Fibroblast of lung (primary cell): ENCODE measurements at regions not wholly inside any gene's neighbourhood (a gene's known extent, or its start where the extent isn't known, plus 50 kb on each side); places are given as distances from the start of the nearest gene placed in this dataset.

Source experiments
- DNase-seq, 2 donors: peaks; one replicate each; pipeline versions ENCODE4 v3.0.0 to v3.0.0-alpha.2; 2010; ENCODE audit warnings: low read depth in 2 of 2
- H2AFZ ChIP-seq: 2 replicates; pipeline ENCODE4 v1.5.1; 2012; ENCODE audit warnings: low read length, control low read depth, inconsistent platforms
- H3K27ac ChIP-seq: 2 replicates; pipeline ENCODE4 v1.5.1; 2011; ENCODE audit warnings: low read length, control low read depth; ENCODE audit not compliant: insufficient read depth
- H3K27me3 ChIP-seq: 2 replicates; pipeline ENCODE4 v1.5.1; 2011; ENCODE audit warnings: mild to moderate bottlenecking, low read length; ENCODE audit not compliant: control insufficient read depth, insufficient read depth
- H3K36me3 ChIP-seq: 2 replicates; pipeline ENCODE4 v1.5.1; 2011; ENCODE audit warnings: low read length; ENCODE audit not compliant: control insufficient read depth, insufficient read depth
- H3K4me1 ChIP-seq: 2 replicates; pipeline ENCODE4 v1.5.1; 2011; ENCODE audit warnings: low read length; ENCODE audit not compliant: control insufficient read depth, insufficient read depth; ENCODE audit errors: extremely low read depth
- H3K4me2 ChIP-seq: 2 replicates; pipeline ENCODE4 v1.5.1; 2011; ENCODE audit warnings: low read length, control low read depth; ENCODE audit not compliant: insufficient read depth; ENCODE audit errors: extremely low read depth
- H3K4me3 ChIP-seq, 4 experiments: fragments of 200-600 bp in 1 of 4; sonication (generic) in 1 of 4; replicated peaks in 1 of 4; 2 replicates each; pipeline ENCODE4 v1.5.1; 2011 to 2016; ENCODE audit warnings: low read length in 4 of 4, low read depth in 3 of 4, mild to moderate bottlenecking in 3 of 4, control low read depth in 2 of 4, inconsistent platforms in 1 of 4, mixed read lengths in 1 of 4; ENCODE audit not compliant: insufficient read depth in 1 of 4; ENCODE audit errors: control extremely low read depth in 1 of 4
- H3K79me2 ChIP-seq: 2 replicates; pipeline ENCODE4 v1.5.1; 2012; ENCODE audit warnings: mild to moderate bottlenecking, low read length, inconsistent platforms; ENCODE audit not compliant: control insufficient read depth, insufficient read depth
- H3K9ac ChIP-seq: 2 replicates; pipeline ENCODE4 v1.5.1; 2011; ENCODE audit warnings: mild to moderate bottlenecking, low read length, control low read depth; ENCODE audit not compliant: insufficient read depth
- H3K9me3 ChIP-seq: 2 replicates; pipeline ENCODE4 v1.5.1; 2012; ENCODE audit warnings: low read depth, low read length; ENCODE audit not compliant: control insufficient read depth, insufficient read depth
- H4K20me1 ChIP-seq: 2 replicates; pipeline ENCODE4 v1.5.1; 2011; ENCODE audit warnings: low read length; ENCODE audit not compliant: control insufficient read depth, insufficient read depth; ENCODE audit errors: extremely low read depth
- CTCF ChIP-seq, 2 donors: IDR thresholded peaks in 1 of 2; conservative IDR thresholded peaks in 1 of 2; 1 replicate in 1 of 2; 2 replicates in 1 of 2; pipeline ENCODE4 v1.5.1; 2011 to 2012; ENCODE audit warnings: low read length in 2 of 2, control low read depth in 1 of 2, inconsistent platforms in 1 of 2, low read depth in 1 of 2, mild to moderate bottlenecking in 1 of 2
- EZH2 ChIP-seq: IDR thresholded peaks from 2 replicates; pipeline ENCODE4 v1.5.1; 2012; ENCODE audit warnings: low read length, control low read depth, mild to moderate bottlenecking; ENCODE audit errors: missing control alignments

GRCh38 chr2:163157891-163158496, 319.4 kb upstream of the KCNH7 start:
- Histone ChIP-seq H3K9me3 (no peaks in the 10 kb centered on the region), H3K4me2 (no peak overlapping the region), H3K27me3 (no peaks in the 10 kb centered on the region), H3K36me3 (no peaks in the 10 kb centered on the region), H2AFZ (no peak overlapping the region), H3K4me3 (no peak overlapping the region), H3K79me2 (no peaks in the 10 kb centered on the region), H3K27ac (no peak overlapping the region), H3K4me1 (peaks cover 2% of the 10 kb centered on the region), H3K9ac (no peak overlapping the region), H4K20me1 (no peaks in the 10 kb centered on the region)
- peak; percentile 72 to 73 for DNase-seq
- TF ChIP-seq EZH2 (no peak), CTCF (conservative IDR thresholded peaks at IDR 0.05 in 1 of 2, IDR thresholded peaks at IDR 0.05 in 1 of 2; ENCODE audit: low read depth in 1 of 2, low read length in 2 of 2) (no peak)

GRCh38 chr2:163157411-163157810, 318.8 kb upstream of the KCNH7 start:
- no peak overlapping the region for H3K4me3 ChIP-seq
- H3K36me3 ChIP-seq = no peaks in the 10 kb centered on the region
- peak in 1 of 2 donors; percentile 82 for DNase-seq
- H3K27ac ChIP-seq = no peak overlapping the region
- peaks cover 2% of the 10 kb centered on the region for H3K4me1 ChIP-seq
- H3K27me3 ChIP-seq = no peaks in the 10 kb centered on the region
- H2AFZ ChIP-seq = no peak overlapping the region
- H3K4me2 ChIP-seq = no peak overlapping the region
- H3K79me2 ChIP-seq = no peaks in the 10 kb centered on the region
- H3K9ac ChIP-seq = no peak overlapping the region
- no peaks in the 10 kb centered on the region for H3K9me3 ChIP-seq
- H4K20me1 ChIP-seq = no peaks in the 10 kb centered on the region
- TF ChIP-seq EZH2 = no peak
- no peak for TF ChIP-seq CTCF (conservative IDR thresholded peaks at IDR 0.05 in 1 of 2, IDR thresholded peaks at IDR 0.05 in 1 of 2; ENCODE audit: low read depth in 1 of 2, low read length in 2 of 2)

GRCh38 chr2:163155925-163156324, 317.4 kb upstream of the KCNH7 start:
- no peaks in the 10 kb centered on the region for H3K9me3 ChIP-seq
- H3K9ac ChIP-seq = no peak overlapping the region
- no peaks in the 10 kb centered on the region for H4K20me1 ChIP-seq
- H3K27ac ChIP-seq = no peak overlapping the region
- DNase-seq = no peak
- peaks cover 2% of the 10 kb centered on the region for H3K4me1 ChIP-seq
- no peaks in the 10 kb centered on the region for H3K27me3 ChIP-seq
- H3K79me2 ChIP-seq = no peaks in the 10 kb centered on the region
- no peak for TF ChIP-seq CTCF (conservative IDR thresholded peaks at IDR 0.05 in 1 of 2, IDR thresholded peaks at IDR 0.05 in 1 of 2; ENCODE audit: low read depth in 1 of 2, low read length in 2 of 2)
- no peak for TF ChIP-seq EZH2
- no peak overlapping the region for H3K4me3 ChIP-seq
- no peaks in the 10 kb centered on the region for H3K36me3 ChIP-seq
- H2AFZ ChIP-seq = no peak overlapping the region
- H3K4me2 ChIP-seq = no peak overlapping the region
